Neural cell (in vitro differentiated cells): ENCODE measurements at regions not wholly inside any gene's neighbourhood (a gene's known extent, or its start where the extent isn't known, plus 50 kb on each side); places are given as distances from the start of the nearest gene placed in this dataset.

Experiments used
- H2AFZ ChIP-seq: fragments of 200-600, 300-800 bp; sonication (generic), shearing (Covaris generic); 2 replicates; pipeline ENCODE4 v1.6.0; 2014; ENCODE audit warnings: low read depth, mild to moderate bottlenecking, antibody characterized with exemption, low read length, moderate library complexity
- H3F3A ChIP-seq: fragments of 200-600 bp; shearing (Covaris generic); 2 replicates; pipeline ENCODE4 v1.6.1; 2016; ENCODE audit warnings: mild to moderate bottlenecking, moderate library complexity, mixed read lengths, antibody characterized with exemption, low read length; ENCODE audit not compliant: insufficient read depth, poor library complexity, severe bottlenecking
- H3K27ac ChIP-seq: fragments of 200-600, 300-800 bp; sonication (generic), shearing (Covaris generic); 2 replicates; pipeline ENCODE4 v1.5.1; 2014; ENCODE audit warnings: mild to moderate bottlenecking, low read length, moderate library complexity
- H3K27me3 ChIP-seq: fragments of 300-800, 200-600 bp; sonication (generic), shearing (Covaris generic); 2 replicates; pipeline ENCODE4 v1.6.0; 2014; ENCODE audit warnings: mild to moderate bottlenecking, low read depth, low read length, moderate library complexity; ENCODE audit not compliant: insufficient read depth
- H3K36me3 ChIP-seq: fragments of 300-800, 200-600 bp; sonication (generic), shearing (Covaris generic); 2 replicates; pipeline ENCODE4 v1.5.1; 2014; ENCODE audit warnings: mild to moderate bottlenecking, antibody characterized with exemption, low read length, moderate library complexity; ENCODE audit not compliant: insufficient read depth
- H3K4me2 ChIP-seq: fragments of 300-800, 200-600 bp; sonication (generic), shearing (Covaris generic); 2 replicates; pipeline ENCODE4 v1.6.0; 2014; ENCODE audit warnings: mild to moderate bottlenecking, low read length
- H3K4me3 ChIP-seq: fragments of 300-800, 200-600 bp; sonication (generic), shearing (Covaris generic); 2 replicates; pipeline ENCODE4 v1.5.1; 2014; ENCODE audit warnings: mild to moderate bottlenecking, low read length, moderate library complexity
- H3K79me2 ChIP-seq: fragments of 200-600 bp; shearing (Covaris generic); replicated peaks from 2 replicates; pipeline ENCODE4 v1.6.0; 2014; ENCODE audit warnings: mild to moderate bottlenecking, low read length, moderate library complexity; ENCODE audit not compliant: insufficient read depth
- H3K9ac ChIP-seq: fragments of 300-800, 200-600 bp; sonication (generic), shearing (Covaris generic); 2 replicates; pipeline ENCODE4 v1.6.1; 2016; ENCODE audit warnings: mild to moderate bottlenecking, low read length, mixed read lengths
- H3K9me2 ChIP-seq: fragments of 200-600 bp; shearing (Covaris generic); 2 replicates; pipeline ENCODE4 v1.6.1; 2016; ENCODE audit warnings: mild to moderate bottlenecking, low read length, mixed read lengths; ENCODE audit not compliant: insufficient read depth
- H3K9me3 ChIP-seq: fragments of 200-600, 300-800 bp; sonication (generic), shearing (Covaris generic); 2 replicates; pipeline ENCODE4 v1.6.1; 2016; ENCODE audit warnings: mild to moderate bottlenecking, mixed run types, low read length, moderate library complexity, mixed read lengths
- H4K20me1 ChIP-seq: fragments of 200-600 bp; shearing (Covaris generic); 2 replicates; pipeline ENCODE4 v1.6.1; 2016; ENCODE audit warnings: mild to moderate bottlenecking, mixed run types; ENCODE audit not compliant: insufficient read depth
- CTCF ChIP-seq: fragments of 450-650 bp; IDR thresholded peaks from 2 replicates; pipeline ENCODE4 v1.5.1; 2014; ENCODE audit warnings: antibody characterized with exemption, mild to moderate bottlenecking, moderate library complexity; ENCODE audit not compliant: poor library complexity, severe bottlenecking
- EP300 ChIP-seq: fragments of 450-650 bp; conservative IDR thresholded peaks from 2 replicates; pipeline ENCODE4 v1.6.1; 2014; ENCODE audit warnings: antibody characterized with exemption, mild to moderate bottlenecking, moderate library complexity; ENCODE audit not compliant: poor library complexity, severe bottlenecking
- EZH2 ChIP-seq: fragments of 200-600, 300-800 bp; shearing (Covaris generic), sonication (generic); IDR thresholded peaks from 2 replicates; pipeline ENCODE4 v1.6.1; 2014; ENCODE audit warnings: antibody characterized with exemption, low read length, borderline replicate concordance, mild to moderate bottlenecking; ENCODE audit not compliant: insufficient read depth, poor library complexity, severe bottlenecking
- MXI1 ChIP-seq: fragments of 450-650 bp; conservative IDR thresholded peaks from 2 replicates; pipeline ENCODE4 v1.6.1; 2014; ENCODE audit warnings: antibody characterized with exemption, mild to moderate bottlenecking; ENCODE audit not compliant: poor library complexity, severe bottlenecking
- POLR2AphosphoS5 ChIP-seq: IDR thresholded peaks from 2 replicates; pipeline ENCODE4 v1.6.1; 2012
- RAD21 ChIP-seq: fragments of 450-650 bp; conservative IDR thresholded peaks from 2 replicates; pipeline ENCODE4 v1.6.1; 2014; ENCODE audit warnings: antibody characterized with exemption, mild to moderate bottlenecking, moderate library complexity
- REST ChIP-seq: IDR thresholded peaks from 2 replicates; pipeline ENCODE4 v1.6.1; 2012; ENCODE audit warnings: borderline replicate concordance
- SMC3 ChIP-seq: fragments of 450-650 bp; conservative IDR thresholded peaks from 2 replicates; pipeline ENCODE4 v1.6.1; 2014; ENCODE audit warnings: antibody characterized with exemption, mild to moderate bottlenecking, moderate library complexity; ENCODE audit not compliant: poor library complexity
- TAF1 ChIP-seq: IDR thresholded peaks from 2 replicates; pipeline ENCODE4 v1.6.1; 2012; ENCODE audit warnings: low read depth

GRCh38 chr11:93902921-93903320 is 52.5 kb upstream of the VSTM5 start:
- Histone ChIP-seq H3K4me3 (no peak overlapping the region), H3K9ac (no peak overlapping the region), H3K9me2 (no peaks in the 10 kb centered on the region), H3K4me2 (no peak overlapping the region), H3K9me3 (no peaks in the 10 kb centered on the region), H3K27ac (no peak overlapping the region), H3K27me3 (no peaks in the 10 kb centered on the region), H3F3A (no peaks in the 10 kb centered on the region), H2AFZ (no peak overlapping the region), H4K20me1 (no peaks in the 10 kb centered on the region), H3K79me2 (no peaks in the 10 kb centered on the region), H3K36me3 (no peaks in the 10 kb centered on the region)
- TF ChIP-seq EZH2: no peak
- no peak for TF ChIP-seq EP300
- TF ChIP-seq MXI1: no peak
- no peak for TF ChIP-seq POLR2AphosphoS5

- H3K79me2 ChIP-seq: no peaks in the 10 kb centered on the region
- no peaks in the 10 kb centered on the region for H3F3A ChIP-seq
- no peaks in the 10 kb centered on the region for H3K9me3 ChIP-seq
- no peak overlapping the region for H3K27ac ChIP-seq
- no peaks in the 10 kb centered on the region for H4K20me1 ChIP-seq
- no peaks in the 10 kb centered on the region for H3K27me3 ChIP-seq
- no peak overlapping the region for H3K4me2 ChIP-seq
- H3K9me2 ChIP-seq: no peaks in the 10 kb centered on the region
- H3K4me3 ChIP-seq: no peak overlapping the region
- no peak overlapping the region for H2AFZ ChIP-seq
- H3K36me3 ChIP-seq: no peaks in the 10 kb centered on the region
- no peak overlapping the region for H3K9ac ChIP-seq
- TF ChIP-seq EZH2: no peak
- no peak for TF ChIP-seq REST
- no peak for TF ChIP-seq EP300
- peak; percentile 56 for TF ChIP-seq RAD21
- TF ChIP-seq TAF1: no peak
- TF ChIP-seq SMC3: peak; percentile 38
- no peak for TF ChIP-seq POLR2AphosphoS5
- TF ChIP-seq MXI1: no peak
- peak; percentile 43 for TF ChIP-seq CTCF
These were observed 53.6 kb upstream of the VSTM5 start for GRCh38 chr11:93903989-93904388.
